ENCODE measurements at regions not wholly inside any gene's neighbourhood (a gene's known extent, or its start where the extent isn't known, plus 50 kb on each side); places are given as distances from the start of the nearest gene placed in this dataset.

- in situ Hi-C loops (cut with HindIII; ENCODE audit: low sequenced_read_pairs): no loop called here
These were observed 250.6 kb upstream of the NDST3 start for GRCh38 chr4:117783716-117784115.

GRCh38 chr4:117784266-117784665 lies 250.0 kb upstream of the NDST3 start:
- in situ Hi-C loops (cut with HindIII; ENCODE audit: low sequenced_read_pairs): no loop called here

- in situ Hi-C loops (cut with HindIII; ENCODE audit: low sequenced_read_pairs): no loop called here
These were observed 247.7 kb upstream of the NDST3 start for GRCh38 chr4:117786566-117786965.

- in situ Hi-C loops (cut with HindIII; ENCODE audit: low sequenced_read_pairs): no loop called here
These were observed 240.3 kb upstream of the NDST3 start for GRCh38 chr4:117793845-117794480.

GRCh38 chr4:117796677-117797076 lies 237.6 kb upstream of the NDST3 start:
- in situ Hi-C loops (cut with HindIII; ENCODE audit: low sequenced_read_pairs): no loop called here

GRCh38 chr4:117800636-117801035 lies 233.7 kb upstream of the NDST3 start:
- in situ Hi-C loops (cut with HindIII; ENCODE audit: low sequenced_read_pairs): no loop called here

- in situ Hi-C loops (cut with HindIII; ENCODE audit: low sequenced_read_pairs): no loop called here
These were observed 232.5 kb upstream of the NDST3 start for GRCh38 chr4:117801756-117802155.

- in situ Hi-C loops (cut with HindIII; ENCODE audit: low sequenced_read_pairs): no loop called here
These were observed 222.6 kb upstream of the NDST3 start for GRCh38 chr4:117811731-117812130.

- in situ Hi-C loops (cut with HindIII; ENCODE audit: low sequenced_read_pairs): no loop called here
These were observed 219.7 kb upstream of the NDST3 start for GRCh38 chr4:117814277-117815246.

GRCh38 chr4:117817301-117817700 lies 217.0 kb upstream of the NDST3 start:
- in situ Hi-C loops (cut with HindIII; ENCODE audit: low sequenced_read_pairs): no loop called here

GRCh38 chr4:117821834-117822233 lies 212.5 kb upstream of the NDST3 start:
- in situ Hi-C loops (cut with HindIII; ENCODE audit: low sequenced_read_pairs): no loop called here

GRCh38 chr4:117823388-117823787 lies 210.9 kb upstream of the NDST3 start:
- in situ Hi-C loops (cut with HindIII; ENCODE audit: low sequenced_read_pairs): no loop called here

GRCh38 chr4:117825600-117825999 lies 208.7 kb upstream of the NDST3 start:
- in situ Hi-C loops (cut with HindIII; ENCODE audit: low sequenced_read_pairs): no loop called here

- in situ Hi-C loops (cut with HindIII; ENCODE audit: low sequenced_read_pairs): no loop called here
These were observed 203.1 kb upstream of the NDST3 start for GRCh38 chr4:117831060-117831683.

- in situ Hi-C loops (cut with HindIII; ENCODE audit: low sequenced_read_pairs): no loop called here
These were observed 198.7 kb upstream of the NDST3 start for GRCh38 chr4:117835566-117835965.

- in situ Hi-C loops (cut with HindIII; ENCODE audit: low sequenced_read_pairs): no loop called here
These were observed 189.7 kb upstream of the NDST3 start for GRCh38 chr4:117844594-117844993.

- in situ Hi-C loops (cut with HindIII; ENCODE audit: low sequenced_read_pairs): no loop called here
These were observed 189.0 kb upstream of the NDST3 start for GRCh38 chr4:117845270-117845669.

- in situ Hi-C loops (cut with HindIII; ENCODE audit: low sequenced_read_pairs): no loop called here
These were observed 186.4 kb upstream of the NDST3 start for GRCh38 chr4:117847849-117848248.

GRCh38 chr4:117868201-117868600 lies 166.1 kb upstream of the NDST3 start:
- in situ Hi-C loops (cut with HindIII; ENCODE audit: low sequenced_read_pairs): no loop called here

- in situ Hi-C loops (cut with HindIII; ENCODE audit: low sequenced_read_pairs): no loop called here
These were observed 160.5 kb upstream of the NDST3 start for GRCh38 chr4:117873779-117874178.

- in situ Hi-C loops (cut with HindIII; ENCODE audit: low sequenced_read_pairs): no loop called here
These were observed 160.1 kb upstream of the NDST3 start for GRCh38 chr4:117874216-117874615.

- in situ Hi-C loops (cut with HindIII; ENCODE audit: low sequenced_read_pairs): no loop called here
These were observed 144.3 kb upstream of the NDST3 start for GRCh38 chr4:117889978-117890377.

Data from DLD1 (cell line).